Keratinocyte (primary cell): ENCODE measurements at regions not wholly inside any gene's neighbourhood (a gene's known extent, or its start where the extent isn't known, plus 50 kb on each side); places are given as distances from the start of the nearest gene placed in this dataset.

Source experiments
- EZH2 ChIP-seq: IDR thresholded peaks from one replicate; pipeline ENCODE4 v1.6.1; 2012; ENCODE audit warnings: inconsistent platforms, mild to moderate bottlenecking, low read length, moderate library complexity
- TF ChIP-seq, protein P1 (sequence below), 3 experiments: IDR thresholded peaks in 1 of 3; conservative IDR thresholded peaks in 1 of 3; optimal IDR thresholded peaks in 1 of 3; 2 replicates in 2 of 3; 3 replicates in 1 of 3; pipeline versions ENCODE3 to v1.5.1; 2011; ENCODE audit warnings: low read length in 3 of 3, mild to moderate bottlenecking in 3 of 3, moderate library complexity in 2 of 3, control low read depth in 1 of 3, inconsistent platforms in 1 of 3; ENCODE audit not compliant: insufficient read depth in 2 of 3; ENCODE audit errors: extremely low read depth in 1 of 3

DNA sequence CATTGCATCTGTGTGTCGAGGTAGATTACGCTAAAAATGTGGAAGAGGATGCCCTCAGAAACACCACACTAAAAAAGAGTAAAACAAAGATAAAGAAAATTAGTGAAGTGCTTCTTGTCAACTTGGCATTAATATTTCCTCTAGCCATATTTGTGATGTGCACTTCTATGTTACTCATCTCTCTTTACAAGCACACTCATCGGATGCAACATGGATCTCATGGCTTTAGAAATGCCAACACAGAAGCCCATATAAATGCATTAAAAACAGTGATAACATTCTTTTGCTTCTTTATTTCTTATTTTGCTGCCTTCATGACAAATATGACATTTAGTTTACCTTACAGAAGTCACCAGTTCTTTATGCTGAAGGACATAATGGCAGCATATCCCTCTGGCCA lies 79.0 kb upstream of the SCIN start:
- TF ChIP-seq, protein P1, sequence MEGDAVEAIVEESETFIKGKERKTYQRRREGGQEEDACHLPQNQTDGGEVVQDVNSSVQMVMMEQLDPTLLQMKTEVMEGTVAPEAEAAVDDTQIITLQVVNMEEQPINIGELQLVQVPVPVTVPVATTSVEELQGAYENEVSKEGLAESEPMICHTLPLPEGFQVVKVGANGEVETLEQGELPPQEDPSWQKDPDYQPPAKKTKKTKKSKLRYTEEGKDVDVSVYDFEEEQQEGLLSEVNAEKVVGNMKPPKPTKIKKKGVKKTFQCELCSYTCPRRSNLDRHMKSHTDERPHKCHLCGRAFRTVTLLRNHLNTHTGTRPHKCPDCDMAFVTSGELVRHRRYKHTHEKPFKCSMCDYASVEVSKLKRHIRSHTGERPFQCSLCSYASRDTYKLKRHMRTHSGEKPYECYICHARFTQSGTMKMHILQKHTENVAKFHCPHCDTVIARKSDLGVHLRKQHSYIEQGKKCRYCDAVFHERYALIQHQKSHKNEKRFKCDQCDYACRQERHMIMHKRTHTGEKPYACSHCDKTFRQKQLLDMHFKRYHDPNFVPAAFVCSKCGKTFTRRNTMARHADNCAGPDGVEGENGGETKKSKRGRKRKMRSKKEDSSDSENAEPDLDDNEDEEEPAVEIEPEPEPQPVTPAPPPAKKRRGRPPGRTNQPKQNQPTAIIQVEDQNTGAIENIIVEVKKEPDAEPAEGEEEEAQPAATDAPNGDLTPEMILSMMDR (optimal IDR thresholded peaks at IDR 0.05 in 1 of 3, IDR thresholded peaks at IDR 0.05 in 1 of 3, conservative IDR thresholded peaks at IDR 0.05 in 1 of 3; ENCODE audit: extremely low read depth in 1 of 3, insufficient read depth in 2 of 3, low read length in 3 of 3) = no peak
- no peak for TF ChIP-seq EZH2
